Nephron progenitor cell (in vitro differentiated cells): ENCODE measurements at regions not wholly inside any gene's neighbourhood (a gene's known extent, or its start where the extent isn't known, plus 50 kb on each side); places are given as distances from the start of the nearest gene placed in this dataset.

ENCODE experiments used
- DNase-seq: peaks from one replicate; pipeline ENCODE4 v3.0.0; 2021
- H3K27ac Mint-ChIP-seq: 2 replicates; pipeline ENCODE4 v1.8.0; 2021; ENCODE audit warnings: mild to moderate bottlenecking, moderate library complexity, mixed read lengths
- H3K27me3 Mint-ChIP-seq: 2 replicates; pipeline ENCODE4 v1.8.0; 2021; ENCODE audit warnings: mild to moderate bottlenecking, low read depth, mixed read lengths; ENCODE audit not compliant: poor library complexity
- H3K36me3 Mint-ChIP-seq: 2 replicates; pipeline ENCODE4 v1.8.0; 2021; ENCODE audit warnings: low read depth, mixed read lengths
- H3K4me1 Mint-ChIP-seq: 2 replicates; pipeline ENCODE4 v1.8.0; 2021; ENCODE audit warnings: mixed read lengths
- H3K4me3 Mint-ChIP-seq: 2 replicates; pipeline ENCODE4 v1.8.0; 2021; ENCODE audit warnings: mild to moderate bottlenecking, moderate library complexity, mixed read lengths
- H3K9me3 Mint-ChIP-seq: 2 replicates; pipeline ENCODE4 v1.8.0; 2021; ENCODE audit warnings: mild to moderate bottlenecking, moderate library complexity, mixed read lengths
- TF ChIP-seq, protein P1 (sequence below): fragments of 200-600 bp; sonication (generic); IDR thresholded peaks from 2 replicates; pipeline ENCODE4 v1.5.0; 2021; ENCODE audit warnings: antibody characterized with exemption

DNA sequence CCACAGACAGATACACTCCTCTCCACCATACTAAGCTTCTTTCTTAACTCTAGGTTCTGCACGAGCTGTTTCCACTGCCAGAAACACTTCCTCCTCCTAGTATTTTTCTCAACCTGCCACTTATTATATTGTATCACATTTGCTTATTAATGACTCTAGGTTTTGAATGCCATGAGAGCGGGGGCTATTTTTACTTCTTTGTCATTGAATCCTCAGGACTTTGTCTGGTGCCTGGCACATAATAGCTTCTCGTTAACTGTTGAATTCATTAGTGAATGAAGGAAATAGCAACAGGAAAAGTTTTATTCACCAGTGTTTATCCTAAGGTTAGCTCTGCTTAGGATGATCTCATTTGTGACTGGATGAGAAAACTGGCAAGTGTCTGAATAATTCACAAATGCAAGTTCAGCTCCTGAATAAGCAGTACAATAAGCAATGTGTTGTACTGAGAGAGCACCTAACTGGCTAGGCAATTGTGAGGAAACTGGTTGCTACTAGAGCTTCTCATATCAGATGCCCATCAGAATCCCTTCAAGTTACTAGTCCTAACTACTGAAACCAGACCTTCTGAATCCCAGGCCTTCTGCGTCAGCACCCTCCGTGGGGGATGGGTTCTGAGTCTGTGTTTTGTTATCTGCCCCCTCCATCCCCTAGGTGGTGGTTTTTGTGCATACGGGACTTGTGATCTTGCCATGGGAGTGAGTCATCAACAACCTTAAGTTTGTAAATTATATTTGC, 92.7 kb downstream of the LSMEM1 start:
- Mint-ChIP-seq H3K27ac (no peak overlapping the region), H3K4me3 (no peak overlapping the region), H3K4me1 (no peaks in the 10 kb centered on the region), H3K27me3 (no peaks in the 10 kb centered on the region), H3K36me3 (no peaks in the 10 kb centered on the region), H3K9me3 (peaks cover 12% of the 10 kb centered on the region)
- no peak for DNase-seq
- TF ChIP-seq, protein P1, sequence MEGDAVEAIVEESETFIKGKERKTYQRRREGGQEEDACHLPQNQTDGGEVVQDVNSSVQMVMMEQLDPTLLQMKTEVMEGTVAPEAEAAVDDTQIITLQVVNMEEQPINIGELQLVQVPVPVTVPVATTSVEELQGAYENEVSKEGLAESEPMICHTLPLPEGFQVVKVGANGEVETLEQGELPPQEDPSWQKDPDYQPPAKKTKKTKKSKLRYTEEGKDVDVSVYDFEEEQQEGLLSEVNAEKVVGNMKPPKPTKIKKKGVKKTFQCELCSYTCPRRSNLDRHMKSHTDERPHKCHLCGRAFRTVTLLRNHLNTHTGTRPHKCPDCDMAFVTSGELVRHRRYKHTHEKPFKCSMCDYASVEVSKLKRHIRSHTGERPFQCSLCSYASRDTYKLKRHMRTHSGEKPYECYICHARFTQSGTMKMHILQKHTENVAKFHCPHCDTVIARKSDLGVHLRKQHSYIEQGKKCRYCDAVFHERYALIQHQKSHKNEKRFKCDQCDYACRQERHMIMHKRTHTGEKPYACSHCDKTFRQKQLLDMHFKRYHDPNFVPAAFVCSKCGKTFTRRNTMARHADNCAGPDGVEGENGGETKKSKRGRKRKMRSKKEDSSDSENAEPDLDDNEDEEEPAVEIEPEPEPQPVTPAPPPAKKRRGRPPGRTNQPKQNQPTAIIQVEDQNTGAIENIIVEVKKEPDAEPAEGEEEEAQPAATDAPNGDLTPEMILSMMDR = no peak

DNA sequence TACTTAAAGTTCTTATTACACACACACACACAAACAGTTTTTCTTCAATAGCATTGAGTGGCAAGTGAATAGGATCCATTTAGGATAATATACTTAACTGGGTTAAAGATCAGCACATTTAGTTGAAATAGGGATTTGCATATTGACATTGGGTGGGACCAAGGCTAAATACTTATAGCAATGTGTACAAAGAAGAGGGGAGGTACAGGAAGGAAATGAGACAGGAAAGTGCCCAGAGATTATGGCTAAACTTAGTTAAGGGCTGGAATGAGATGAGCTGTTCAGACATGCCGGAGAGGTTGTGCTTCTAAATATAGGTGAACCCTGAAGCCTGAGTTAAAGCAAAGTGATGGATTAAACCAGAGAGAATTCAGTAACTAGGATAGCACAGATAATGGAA, 95.1 kb downstream of the LSMEM1 start:
- TF ChIP-seq, protein P1 = no peak
- Mint-ChIP-seq H3K4me1 (no peaks in the 10 kb centered on the region), H3K27me3 (no peaks in the 10 kb centered on the region), H3K36me3 (no peaks in the 10 kb centered on the region), H3K9me3 (peaks cover 21% of the 10 kb centered on the region), H3K4me3 (no peak overlapping the region), H3K27ac (no peak overlapping the region)
- no peak for DNase-seq

DNA sequence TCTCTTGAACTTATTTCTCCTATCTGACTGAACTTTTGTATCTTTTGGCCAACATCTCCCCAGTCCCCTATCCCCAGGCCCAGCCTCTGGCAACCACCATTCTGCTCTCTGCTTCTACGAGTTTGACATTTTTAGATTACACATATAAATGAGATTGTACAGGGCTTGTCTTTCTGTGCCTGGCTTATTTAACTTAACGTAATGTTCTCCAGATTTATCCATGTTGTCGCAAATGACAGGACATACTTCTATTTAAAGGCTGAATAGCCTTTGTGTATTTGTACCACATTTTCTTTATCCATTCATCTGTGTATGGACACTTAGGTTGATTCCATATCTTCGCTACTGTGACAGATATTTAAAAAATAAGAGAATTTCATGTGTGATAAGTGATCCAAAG, 98.6 kb downstream of the LSMEM1 start:
- H3K27ac Mint-ChIP-seq = no peak overlapping the region
- H3K4me1 Mint-ChIP-seq = peaks cover 5% of the 10 kb centered on the region
- H3K4me3 Mint-ChIP-seq = no peak overlapping the region
- DNase-seq = no peak
- H3K9me3 Mint-ChIP-seq = peaks cover 21% of the 10 kb centered on the region
- H3K27me3 Mint-ChIP-seq = no peaks in the 10 kb centered on the region
- TF ChIP-seq, protein P1 = no peak
- no peaks in the 10 kb centered on the region for H3K36me3 Mint-ChIP-seq

DNA sequence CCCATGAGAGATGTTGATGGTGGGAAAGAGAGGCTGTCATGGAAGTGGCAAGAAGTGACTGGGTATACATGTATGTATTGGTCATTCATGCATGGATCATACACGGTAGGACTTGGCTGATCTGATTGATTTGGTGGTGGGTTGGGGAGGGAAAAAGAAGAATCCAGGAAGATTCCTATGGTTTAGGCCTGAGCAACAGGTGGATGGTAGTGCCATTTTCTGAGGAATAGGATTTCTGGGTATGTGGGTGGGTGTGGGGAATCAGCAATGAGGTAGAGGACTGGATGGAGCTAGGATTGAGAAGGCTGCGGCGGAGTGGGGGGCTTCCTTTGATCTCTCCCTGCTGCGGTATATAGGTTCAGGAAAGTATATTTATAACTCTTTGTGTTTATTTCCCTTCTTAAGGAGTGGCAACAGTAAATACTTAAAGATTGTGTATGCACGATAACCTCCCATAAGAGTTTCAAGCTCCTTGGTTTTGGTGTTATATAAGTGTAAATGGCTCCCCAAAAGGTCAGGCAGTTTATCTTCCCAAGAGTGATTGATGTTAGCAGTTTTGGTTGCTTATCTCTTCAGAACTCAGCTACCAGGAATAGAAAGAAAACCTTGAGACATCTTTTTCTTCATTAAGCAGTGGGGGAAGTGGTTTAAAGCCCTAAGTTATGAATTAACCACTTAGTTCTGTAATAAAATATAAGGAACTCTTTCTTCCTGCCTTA, 100.1 kb downstream of the LSMEM1 start:
- no peak for DNase-seq
- Mint-ChIP-seq H3K27ac (no peak overlapping the region), H3K4me1 (peaks cover 6% of the 10 kb centered on the region), H3K27me3 (no peaks in the 10 kb centered on the region), H3K36me3 (no peaks in the 10 kb centered on the region), H3K4me3 (no peak overlapping the region), H3K9me3 (peaks cover 13% of the 10 kb centered on the region)
- TF ChIP-seq, protein P1 = no peak

DNA sequence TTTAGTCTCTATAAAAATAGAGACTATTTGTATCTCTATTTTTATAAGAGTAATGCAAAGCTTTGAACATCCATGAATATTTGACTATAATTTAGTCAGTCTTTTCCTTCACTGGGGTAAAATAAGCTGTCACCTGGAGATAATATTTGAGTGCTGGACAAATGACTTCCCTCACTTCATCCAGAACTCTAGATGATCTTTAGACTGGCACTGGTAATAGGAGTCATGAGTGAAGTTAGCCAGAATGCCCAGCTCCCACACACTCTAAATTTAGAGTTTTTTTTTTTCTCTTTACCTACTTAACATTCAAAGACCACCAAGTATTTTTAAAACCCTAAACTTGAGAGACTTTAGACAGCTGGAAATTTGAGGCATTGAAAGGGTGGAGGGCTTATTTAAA, 100.7 kb downstream of the LSMEM1 start:
- Mint-ChIP-seq H3K27ac (no peak overlapping the region), H3K9me3 (peaks cover 9% of the 10 kb centered on the region), H3K4me3 (no peak overlapping the region), H3K4me1 (peaks cover 6% of the 10 kb centered on the region), H3K36me3 (no peaks in the 10 kb centered on the region), H3K27me3 (no peaks in the 10 kb centered on the region)
- no peak for DNase-seq
- TF ChIP-seq, protein P1 = no peak
